WERI-Rb-1 (cell line): ENCODE measurements at regions not wholly inside any gene's neighbourhood (a gene's known extent, or its start where the extent isn't known, plus 50 kb on each side); places are given as distances from the start of the nearest gene placed in this dataset.

Experiments
- DNase-seq: peaks from one replicate; pipeline ENCODE4 v3.0.0-alpha.2; 2020
- H3K27ac ChIP-seq: fragments of 250-450 bp; sonication (Bioruptor Pico); 2 replicates; pipeline ENCODE4 v1.5.1; 2020; ENCODE audit warnings: mild to moderate bottlenecking, moderate library complexity
- H3K27me3 ChIP-seq: fragments of 250-450 bp; sonication (Bioruptor Pico); 2 replicates; pipeline ENCODE4 v1.5.1; 2021; ENCODE audit warnings: mild to moderate bottlenecking, low read depth, moderate library complexity; ENCODE audit not compliant: insufficient read depth, severe bottlenecking
- H3K36me3 ChIP-seq: fragments of 250-450 bp; sonication (Bioruptor Pico); 2 replicates; pipeline ENCODE4 v1.5.1; 2020; ENCODE audit warnings: mild to moderate bottlenecking, moderate library complexity
- H3K4me3 ChIP-seq: 2 replicates; pipeline ENCODE4 v1.5.1; 2011; ENCODE audit warnings: low read depth, mild to moderate bottlenecking, control low read depth, low read length
- H3K9me3 ChIP-seq: fragments of 250-450 bp; sonication (Bioruptor Pico); 2 replicates; pipeline ENCODE4 v1.5.1; 2021; ENCODE audit warnings: mild to moderate bottlenecking, moderate library complexity; ENCODE audit not compliant: severe bottlenecking
- TF ChIP-seq, protein P1 (sequence below): IDR thresholded peaks from 2 replicates; pipeline ENCODE4 v1.5.1; 2011; ENCODE audit warnings: low read depth, mild to moderate bottlenecking, control low read depth, inconsistent platforms, low read length

DNA sequence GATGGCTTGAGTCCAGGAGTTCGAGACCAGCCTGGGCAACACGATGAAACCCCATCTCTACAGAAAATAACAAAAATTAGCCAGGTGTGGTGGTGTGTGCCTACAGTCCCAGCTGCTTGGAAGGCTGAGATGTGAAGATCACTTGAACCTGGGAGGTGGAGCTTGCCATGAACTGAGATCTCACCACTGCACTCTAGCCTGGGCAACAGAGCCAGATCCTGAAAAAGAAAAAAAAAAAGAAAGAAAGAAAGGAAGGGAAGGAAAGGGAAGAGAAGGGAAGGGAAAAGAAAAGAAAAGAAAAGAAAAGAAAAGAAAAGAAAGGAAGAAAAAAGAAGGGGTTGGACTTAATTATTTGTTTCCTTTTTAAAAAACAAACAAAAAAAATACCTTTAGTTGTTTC, 764.2 kb downstream of the IRX1 start:
- Histone ChIP-seq H3K36me3 (no peaks in the 10 kb centered on the region), H3K27me3 (peaks cover 95% of the 10 kb centered on the region), H3K27ac (no peak overlapping the region), H3K9me3 (no peaks in the 10 kb centered on the region), H3K4me3 (no peak overlapping the region)
- no peak for DNase-seq
- TF ChIP-seq, protein P1, sequence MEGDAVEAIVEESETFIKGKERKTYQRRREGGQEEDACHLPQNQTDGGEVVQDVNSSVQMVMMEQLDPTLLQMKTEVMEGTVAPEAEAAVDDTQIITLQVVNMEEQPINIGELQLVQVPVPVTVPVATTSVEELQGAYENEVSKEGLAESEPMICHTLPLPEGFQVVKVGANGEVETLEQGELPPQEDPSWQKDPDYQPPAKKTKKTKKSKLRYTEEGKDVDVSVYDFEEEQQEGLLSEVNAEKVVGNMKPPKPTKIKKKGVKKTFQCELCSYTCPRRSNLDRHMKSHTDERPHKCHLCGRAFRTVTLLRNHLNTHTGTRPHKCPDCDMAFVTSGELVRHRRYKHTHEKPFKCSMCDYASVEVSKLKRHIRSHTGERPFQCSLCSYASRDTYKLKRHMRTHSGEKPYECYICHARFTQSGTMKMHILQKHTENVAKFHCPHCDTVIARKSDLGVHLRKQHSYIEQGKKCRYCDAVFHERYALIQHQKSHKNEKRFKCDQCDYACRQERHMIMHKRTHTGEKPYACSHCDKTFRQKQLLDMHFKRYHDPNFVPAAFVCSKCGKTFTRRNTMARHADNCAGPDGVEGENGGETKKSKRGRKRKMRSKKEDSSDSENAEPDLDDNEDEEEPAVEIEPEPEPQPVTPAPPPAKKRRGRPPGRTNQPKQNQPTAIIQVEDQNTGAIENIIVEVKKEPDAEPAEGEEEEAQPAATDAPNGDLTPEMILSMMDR, result no peak

DNA sequence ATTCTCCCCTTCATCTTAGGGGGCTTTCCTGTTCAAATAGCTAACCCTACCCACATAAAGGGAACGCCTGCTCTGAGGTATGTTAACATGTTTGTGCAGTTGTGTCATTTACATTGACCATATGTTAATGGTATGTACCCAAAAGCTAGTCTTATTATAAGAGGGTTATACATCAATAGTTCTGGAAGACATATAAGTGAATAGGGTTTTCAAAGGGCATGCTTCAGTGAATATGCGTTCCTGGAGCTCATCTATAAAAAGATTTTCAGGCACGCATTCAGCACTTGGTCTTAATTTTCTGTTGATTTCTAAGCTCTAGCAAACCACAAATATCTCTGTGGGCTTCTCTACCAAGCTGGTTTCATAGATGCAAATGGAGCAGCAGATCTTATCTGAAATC, 766.1 kb downstream of the IRX1 start:
- DNase-seq, result no peak
- peaks cover 95% of the 10 kb centered on the region for H3K27me3 ChIP-seq
- TF ChIP-seq, protein P1, result no peak
- H3K36me3 ChIP-seq, result no peaks in the 10 kb centered on the region
- H3K4me3 ChIP-seq, result no peak overlapping the region
- no peak overlapping the region for H3K27ac ChIP-seq
- H3K9me3 ChIP-seq, result no peaks in the 10 kb centered on the region

DNA sequence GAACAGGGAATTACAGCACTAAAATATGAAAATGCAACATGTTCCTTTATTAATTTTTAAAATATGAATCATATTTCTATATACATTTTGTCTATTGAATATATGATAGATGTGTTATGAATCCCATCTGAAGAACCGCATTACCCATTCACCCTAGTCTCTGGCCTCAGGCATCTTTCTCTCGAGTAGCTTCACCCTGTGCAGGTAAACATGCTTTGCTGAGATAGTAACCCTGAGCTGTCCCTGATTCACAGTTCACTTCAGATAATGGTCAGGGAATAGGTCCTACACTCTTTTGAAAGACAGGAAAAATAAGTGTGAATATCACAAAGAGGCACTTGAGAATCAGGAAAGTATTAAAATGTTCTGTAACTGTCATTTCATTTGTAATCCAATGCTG, 766.8 kb downstream of the IRX1 start:
- Histone ChIP-seq H3K4me3 (no peak overlapping the region), H3K27ac (no peak overlapping the region), H3K9me3 (no peaks in the 10 kb centered on the region), H3K27me3 (peaks cover 95% of the 10 kb centered on the region), H3K36me3 (no peaks in the 10 kb centered on the region)
- TF ChIP-seq, protein P1, result no peak
- DNase-seq, result no peak

DNA sequence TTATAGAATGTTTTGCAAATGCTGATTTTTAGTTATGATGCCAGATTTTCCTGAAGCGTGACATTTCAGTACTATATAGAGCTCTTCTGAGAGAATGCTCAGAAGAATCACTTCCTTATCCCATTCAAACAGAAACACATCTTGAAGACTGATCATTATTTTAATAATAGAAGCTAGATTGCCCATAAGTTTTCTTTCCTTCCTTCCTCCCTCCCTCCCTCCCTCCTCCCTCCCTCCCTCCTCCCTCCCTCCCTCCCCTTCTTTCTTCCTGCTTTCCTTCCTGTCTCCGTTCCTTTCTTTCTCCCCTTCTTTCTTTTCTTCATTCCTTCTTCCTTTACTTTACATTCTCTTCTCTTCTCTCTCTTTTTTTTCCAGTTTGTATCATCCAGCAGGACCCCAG, 767.4 kb downstream of the IRX1 start:
- no peak overlapping the region for H3K4me3 ChIP-seq
- H3K27ac ChIP-seq, result no peak overlapping the region
- TF ChIP-seq, protein P1, result no peak
- DNase-seq, result no peak
- H3K36me3 ChIP-seq, result no peaks in the 10 kb centered on the region
- H3K27me3 ChIP-seq, result peaks cover 95% of the 10 kb centered on the region
- H3K9me3 ChIP-seq, result no peaks in the 10 kb centered on the region

DNA sequence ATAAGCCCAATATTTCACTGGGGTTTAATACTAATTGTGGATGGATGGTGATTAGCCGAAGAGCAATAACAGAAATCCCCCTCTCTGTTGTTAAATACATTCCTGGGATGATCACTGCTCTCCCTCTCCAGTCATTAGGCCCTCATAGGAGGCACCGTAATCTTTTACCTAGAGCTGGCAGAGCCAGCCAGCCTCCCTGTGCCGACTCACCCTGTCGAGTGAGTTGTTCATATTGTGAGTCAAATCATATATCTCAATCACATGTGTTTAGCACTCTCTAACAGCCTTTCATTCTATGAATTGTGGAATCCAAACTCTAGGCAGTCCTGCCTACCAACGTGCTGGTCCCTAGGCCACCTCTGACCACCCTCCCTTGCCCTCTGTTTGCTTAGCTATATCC, 771.0 kb downstream of the IRX1 start:
- Histone ChIP-seq H3K4me3 (no peak overlapping the region), H3K9me3 (no peaks in the 10 kb centered on the region), H3K27ac (no peak overlapping the region), H3K27me3 (peaks cover 97% of the 10 kb centered on the region), H3K36me3 (no peaks in the 10 kb centered on the region)
- no peak for DNase-seq
- TF ChIP-seq, protein P1, result no peak

DNA sequence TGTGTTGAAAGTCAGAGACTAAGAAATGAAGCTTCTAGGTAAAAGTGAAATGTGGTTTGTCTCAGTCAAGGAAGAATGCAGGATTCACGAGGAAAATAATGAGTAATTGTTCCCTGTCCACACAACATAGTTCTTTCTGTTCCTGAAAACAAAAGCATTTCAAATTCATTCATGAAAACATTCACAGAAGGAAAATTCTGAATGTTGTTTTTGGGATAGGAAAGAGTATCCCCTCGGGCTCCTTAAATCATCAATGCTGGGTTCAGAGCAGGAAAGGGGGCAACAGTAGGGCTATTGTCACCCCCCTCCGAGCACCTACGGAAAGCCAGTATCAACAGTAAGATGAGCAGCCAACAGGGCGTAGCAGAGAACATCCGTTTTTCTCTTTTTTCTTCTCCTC, 769.9 kb upstream of the ADAMTS16 start:
- Histone ChIP-seq H3K27me3 (peaks cover 100% of the 10 kb centered on the region), H3K27ac (no peak overlapping the region), H3K36me3 (no peaks in the 10 kb centered on the region), H3K9me3 (no peaks in the 10 kb centered on the region), H3K4me3 (no peak overlapping the region)
- no peak for DNase-seq
- TF ChIP-seq, protein P1, result no peak
